Mammary epithelial cell (primary cell): ENCODE measurements at regions not wholly inside any gene's neighbourhood (a gene's known extent, or its start where the extent isn't known, plus 50 kb on each side); places are given as distances from the start of the nearest gene placed in this dataset.

Experiments
- CTCF ChIP-seq, 2 donors: IDR thresholded peaks in 1 of 2; conservative IDR thresholded peaks in 1 of 2; 2 replicates each; pipeline ENCODE4 v1.5.1; 2011 to 2012; ENCODE audit warnings: inconsistent platforms in 2 of 2, low read length in 2 of 2, mild to moderate bottlenecking in 2 of 2, control low read depth in 1 of 2, low read depth in 1 of 2; ENCODE audit not compliant: insufficient read depth in 1 of 2; ENCODE audit errors: extremely low read depth in 1 of 2
- EZH2 ChIP-seq: IDR thresholded peaks from 2 replicates; pipeline ENCODE4 v1.6.1; 2012; ENCODE audit warnings: low read length, inconsistent platforms, borderline replicate concordance

- TF ChIP-seq CTCF (conservative IDR thresholded peaks at IDR 0.05 in 1 of 2, IDR thresholded peaks at IDR 0.05 in 1 of 2; ENCODE audit: extremely low read depth in 1 of 2, insufficient read depth in 1 of 2, low read depth in 1 of 2, low read length in 2 of 2) (no peak), EZH2 (no peak)
These were observed 132.2 kb downstream of the ASB7 start for GRCh38 chr15:100734586-100734985.
